ENCODE measurements at regions not wholly inside any gene's neighbourhood (a gene's known extent, or its start where the extent isn't known, plus 50 kb on each side); places are given as distances from the start of the nearest gene placed in this dataset.

DNA sequence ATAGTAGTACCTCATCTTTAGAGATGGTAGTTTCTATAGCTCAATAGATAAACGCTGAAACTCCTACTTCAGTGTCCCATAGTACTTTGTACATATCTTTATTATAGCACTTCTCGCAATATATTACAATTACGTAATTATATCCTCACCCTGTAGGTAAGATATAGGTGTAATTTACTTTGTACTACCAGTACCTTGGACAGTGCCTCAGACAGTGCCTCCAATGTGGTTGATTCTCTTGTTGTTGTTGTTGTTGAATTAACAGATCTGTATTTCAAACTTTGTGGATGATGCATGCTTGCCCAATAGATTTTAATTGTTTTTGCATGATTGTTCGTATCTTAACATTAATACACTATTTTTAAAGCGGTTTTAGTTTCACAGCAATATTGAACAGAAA is 188.6 kb downstream of the ARL6IP6 start:
- Histone ChIP-seq H3K27ac (no peak overlapping the region), H3K27me3 (no peaks in the 10 kb centered on the region), H3K4me1 (no peaks in the 10 kb centered on the region), H3K36me3 (no peaks in the 10 kb centered on the region), H3K9me3 (no peaks in the 10 kb centered on the region), H3K4me3 (no peak overlapping the region)
- DNase-seq: no peak
- 75 to 76% methylated on average over 5 of the region's 5 CpGs for WGBS, 2 donors (ENCODE audit: low coverage in 1 of 2)
- intact Hi-C loops (cut with DNase I; ENCODE audit: low total_unique reads) (no loop called here), in situ Hi-C loops (cut with MboI; ENCODE audit: low pct_ligation_motif_present in 1 of 4, low pct_unique_long_range_greater_than_20kb in 1 of 4, low sequenced_read_pairs in 3 of 4) (loop anchor here in 1 of 4 donors (25.0 kb wide), 1 partner anchor 605 kb away; no protein-coding TSS in a partner anchor)
- TF ChIP-seq EP300 (IDR thresholded peaks at IDR 0.05; ENCODE audit: low read depth) (no peak), POLR2A (IDR thresholded peaks at IDR 0.05) (no peak), POLR2AphosphoS5 (IDR thresholded peaks at IDR 0.05) (no peak)
- TF ChIP-seq, protein P1, sequence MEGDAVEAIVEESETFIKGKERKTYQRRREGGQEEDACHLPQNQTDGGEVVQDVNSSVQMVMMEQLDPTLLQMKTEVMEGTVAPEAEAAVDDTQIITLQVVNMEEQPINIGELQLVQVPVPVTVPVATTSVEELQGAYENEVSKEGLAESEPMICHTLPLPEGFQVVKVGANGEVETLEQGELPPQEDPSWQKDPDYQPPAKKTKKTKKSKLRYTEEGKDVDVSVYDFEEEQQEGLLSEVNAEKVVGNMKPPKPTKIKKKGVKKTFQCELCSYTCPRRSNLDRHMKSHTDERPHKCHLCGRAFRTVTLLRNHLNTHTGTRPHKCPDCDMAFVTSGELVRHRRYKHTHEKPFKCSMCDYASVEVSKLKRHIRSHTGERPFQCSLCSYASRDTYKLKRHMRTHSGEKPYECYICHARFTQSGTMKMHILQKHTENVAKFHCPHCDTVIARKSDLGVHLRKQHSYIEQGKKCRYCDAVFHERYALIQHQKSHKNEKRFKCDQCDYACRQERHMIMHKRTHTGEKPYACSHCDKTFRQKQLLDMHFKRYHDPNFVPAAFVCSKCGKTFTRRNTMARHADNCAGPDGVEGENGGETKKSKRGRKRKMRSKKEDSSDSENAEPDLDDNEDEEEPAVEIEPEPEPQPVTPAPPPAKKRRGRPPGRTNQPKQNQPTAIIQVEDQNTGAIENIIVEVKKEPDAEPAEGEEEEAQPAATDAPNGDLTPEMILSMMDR (IDR thresholded peaks at IDR 0.05): no peak

DNA sequence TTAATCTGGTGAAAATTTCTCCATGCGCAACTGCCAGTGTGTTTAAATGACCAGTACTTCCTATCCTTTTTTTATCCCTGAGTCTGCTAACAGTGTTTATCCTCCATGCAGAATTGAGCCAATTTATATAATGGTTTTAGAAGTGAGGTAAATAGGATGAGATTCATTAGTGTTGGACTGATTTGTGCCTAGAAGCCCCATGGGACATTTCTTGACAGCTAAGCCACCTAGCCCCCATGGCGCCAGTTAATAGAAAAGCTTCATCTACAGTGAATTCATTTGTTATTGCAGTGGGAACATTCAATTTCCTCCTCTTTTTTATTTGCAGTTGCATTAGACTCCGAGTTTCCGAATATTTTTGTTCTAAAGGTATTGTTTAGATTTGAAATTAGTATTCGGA is 175.6 kb downstream of the ARL6IP6 start:
- in situ Hi-C loops (cut with MboI; ENCODE audit: low pct_ligation_motif_present in 1 of 4, low pct_unique_long_range_greater_than_20kb in 1 of 4, low sequenced_read_pairs in 3 of 4): no loop called here
- H3K4me1 ChIP-seq: no peaks in the 10 kb centered on the region
- H3K27me3 ChIP-seq: no peaks in the 10 kb centered on the region
- no peaks in the 10 kb centered on the region for H3K36me3 ChIP-seq
- no peak overlapping the region for H3K27ac ChIP-seq
- TF ChIP-seq, protein P1 (IDR thresholded peaks at IDR 0.05): no peak
- no peak for TF ChIP-seq EP300 (IDR thresholded peaks at IDR 0.05; ENCODE audit: low read depth)
- no peak for TF ChIP-seq POLR2A (IDR thresholded peaks at IDR 0.05)
- TF ChIP-seq POLR2AphosphoS5 (IDR thresholded peaks at IDR 0.05): no peak
- no peaks in the 10 kb centered on the region for H3K9me3 ChIP-seq
- no peak overlapping the region for H3K4me3 ChIP-seq
- no peak for DNase-seq
- intact Hi-C loops (cut with DNase I; ENCODE audit: low total_unique reads): no loop called here
- 79 to 88% methylated on average over 5 of the region's 5 CpGs for WGBS, 2 donors (ENCODE audit: low coverage in 1 of 2)

DNA sequence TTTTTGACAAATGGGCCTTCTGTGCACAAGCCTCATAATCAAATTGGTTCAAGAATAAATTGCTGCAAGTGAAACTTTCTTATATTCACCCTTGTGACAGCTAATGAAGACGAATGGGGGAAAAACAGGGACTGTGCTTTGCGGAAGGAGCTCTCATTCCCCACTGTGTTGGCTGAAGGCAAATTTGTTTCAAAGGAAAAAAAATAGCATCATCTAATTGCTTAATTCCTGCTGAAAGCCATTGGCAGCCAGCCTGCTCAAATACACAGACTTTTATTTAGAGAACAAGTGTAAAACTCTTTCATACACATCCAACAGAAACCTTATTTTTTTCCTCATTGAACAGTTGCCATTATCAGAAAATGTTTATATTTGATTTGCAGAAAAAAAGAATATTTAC is 172.3 kb downstream of the ARL6IP6 start:
- 70 to 71% methylated on average over 2 of the region's 2 CpGs for WGBS, 2 donors (ENCODE audit: low coverage in 1 of 2)
- in situ Hi-C loops (cut with MboI; ENCODE audit: low pct_ligation_motif_present in 1 of 4, low pct_unique_long_range_greater_than_20kb in 1 of 4, low sequenced_read_pairs in 3 of 4): no loop called here

DNA sequence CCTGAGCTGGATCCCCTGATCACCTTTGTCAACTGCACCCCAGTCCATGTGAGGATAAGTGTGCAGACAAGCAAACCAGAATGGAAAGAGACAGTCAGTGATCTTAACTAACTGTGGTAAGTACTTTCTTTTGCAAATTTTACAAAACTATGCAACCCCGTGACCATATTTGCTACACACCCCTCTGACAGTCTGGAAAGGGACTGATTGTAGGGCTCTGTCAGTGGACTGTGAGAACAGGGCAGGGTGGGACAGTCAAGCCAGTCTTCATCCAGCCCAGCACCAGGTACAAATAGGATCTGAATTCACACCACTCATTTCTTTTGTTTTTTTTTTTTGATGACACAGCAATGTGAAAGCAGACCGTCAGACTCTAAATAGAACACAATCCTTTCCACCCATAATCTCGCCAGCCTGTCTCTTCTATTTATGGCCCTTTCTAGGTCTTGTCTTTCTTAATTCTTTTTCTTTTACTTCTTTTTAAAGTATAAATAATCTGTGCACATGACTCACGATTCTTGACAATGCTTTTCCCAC is 165.6 kb downstream of the ARL6IP6 start:
- Histone ChIP-seq H3K27me3 (no peaks in the 10 kb centered on the region), H3K36me3 (no peaks in the 10 kb centered on the region), H3K4me3 (no peak overlapping the region), H3K27ac (no peak overlapping the region), H3K4me1 (no peaks in the 10 kb centered on the region), H3K9me3 (no peaks in the 10 kb centered on the region)
- intact Hi-C loops (cut with DNase I; ENCODE audit: low total_unique reads): no loop called here
- 51 to 66% methylated on average over 4 of the region's 4 CpGs for WGBS, 2 donors (ENCODE audit: low coverage in 1 of 2)
- no peak for DNase-seq
- TF ChIP-seq, protein P1 (IDR thresholded peaks at IDR 0.05): no peak
- TF ChIP-seq EP300 (IDR thresholded peaks at IDR 0.05; ENCODE audit: low read depth) (no peak), POLR2AphosphoS5 (IDR thresholded peaks at IDR 0.05) (no peak)
- in situ Hi-C loops (cut with MboI; ENCODE audit: low pct_ligation_motif_present in 1 of 4, low pct_unique_long_range_greater_than_20kb in 1 of 4, low sequenced_read_pairs in 3 of 4): no loop called here

More for the DNA sequence above, 172.3 kb downstream of the ARL6IP6 start:
- Histone ChIP-seq H3K36me3 (no peaks in the 10 kb centered on the region), H3K4me1 (no peaks in the 10 kb centered on the region), H3K27me3 (no peaks in the 10 kb centered on the region), H3K9me3 (no peaks in the 10 kb centered on the region), H3K4me3 (no peak overlapping the region), H3K27ac (no peak overlapping the region)
- DNase-seq: no peak
- TF ChIP-seq POLR2AphosphoS5 (IDR thresholded peaks at IDR 0.05): no peak
- no peak for TF ChIP-seq EP300 (IDR thresholded peaks at IDR 0.05; ENCODE audit: low read depth)
- TF ChIP-seq POLR2A (IDR thresholded peaks at IDR 0.05): no peak
- TF ChIP-seq, protein P1 (IDR thresholded peaks at IDR 0.05): no peak
- intact Hi-C loops (cut with DNase I; ENCODE audit: low total_unique reads): no loop called here
